ENCODE measurements at regions not wholly inside any gene's neighbourhood (a gene's known extent, or its start where the extent isn't known, plus 50 kb on each side); places are given as distances from the start of the nearest gene placed in this dataset.

GRCh38 chr3:181637056-181637455 is 74.7 kb upstream of the SOX2 start:
- TF ChIP-seq POLR2A (IDR thresholded peaks at IDR 0.05; ENCODE audit: control extremely low read depth in 1 of 2, low read depth in 2 of 2, low read length in 2 of 2), result no peak
- no peak for TF ChIP-seq YY1 (IDR thresholded peaks at IDR 0.05; ENCODE audit: low read depth, low read length)
- TF ChIP-seq GTF2F1 (IDR thresholded peaks at IDR 0.05; ENCODE audit: borderline replicate concordance, low read depth, low read length), result no peak
- no peak for TF ChIP-seq ASH2L (IDR thresholded peaks at IDR 0.05; ENCODE audit: low read length)
